ENCODE measurements at regions not wholly inside any gene's neighbourhood (a gene's known extent, or its start where the extent isn't known, plus 50 kb on each side); places are given as distances from the start of the nearest gene placed in this dataset.

DNA sequence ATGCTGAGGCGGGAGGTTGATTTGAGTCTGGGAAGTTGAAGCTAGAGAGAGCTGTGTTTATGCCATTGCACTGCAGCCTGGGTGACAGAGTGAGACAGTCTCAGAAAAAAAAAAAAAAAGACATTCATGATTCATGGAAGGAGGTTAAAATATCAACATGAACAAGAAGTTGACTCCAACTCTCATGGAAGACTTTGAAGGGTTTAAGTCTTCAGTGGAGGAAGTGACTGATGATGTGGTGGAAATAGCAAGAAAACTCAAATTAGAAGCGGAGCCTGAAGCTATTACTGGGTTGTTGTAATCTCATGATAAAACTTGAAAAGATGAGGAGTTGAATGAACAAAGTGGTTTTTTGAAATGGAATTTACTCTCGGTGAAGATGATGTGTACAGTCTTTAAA, 491.8 kb downstream of the SQOR start:
- TF ChIP-seq, protein P1, sequence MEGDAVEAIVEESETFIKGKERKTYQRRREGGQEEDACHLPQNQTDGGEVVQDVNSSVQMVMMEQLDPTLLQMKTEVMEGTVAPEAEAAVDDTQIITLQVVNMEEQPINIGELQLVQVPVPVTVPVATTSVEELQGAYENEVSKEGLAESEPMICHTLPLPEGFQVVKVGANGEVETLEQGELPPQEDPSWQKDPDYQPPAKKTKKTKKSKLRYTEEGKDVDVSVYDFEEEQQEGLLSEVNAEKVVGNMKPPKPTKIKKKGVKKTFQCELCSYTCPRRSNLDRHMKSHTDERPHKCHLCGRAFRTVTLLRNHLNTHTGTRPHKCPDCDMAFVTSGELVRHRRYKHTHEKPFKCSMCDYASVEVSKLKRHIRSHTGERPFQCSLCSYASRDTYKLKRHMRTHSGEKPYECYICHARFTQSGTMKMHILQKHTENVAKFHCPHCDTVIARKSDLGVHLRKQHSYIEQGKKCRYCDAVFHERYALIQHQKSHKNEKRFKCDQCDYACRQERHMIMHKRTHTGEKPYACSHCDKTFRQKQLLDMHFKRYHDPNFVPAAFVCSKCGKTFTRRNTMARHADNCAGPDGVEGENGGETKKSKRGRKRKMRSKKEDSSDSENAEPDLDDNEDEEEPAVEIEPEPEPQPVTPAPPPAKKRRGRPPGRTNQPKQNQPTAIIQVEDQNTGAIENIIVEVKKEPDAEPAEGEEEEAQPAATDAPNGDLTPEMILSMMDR (IDR thresholded peaks at IDR 0.05) = no peak
- no peak for TF ChIP-seq POLR2A (IDR thresholded peaks at IDR 0.05)
- Histone ChIP-seq H3K4me3 (no peak overlapping the region), H3K9me3 (peaks cover 0 to 17% of the 10 kb centered on the region in 2 donors), H3K36me3 (no peaks in the 10 kb centered on the region), H3K27ac (no peak overlapping the region), H3K27me3 (no peaks in the 10 kb centered on the region), H3K4me1 (no peaks in the 10 kb centered on the region)
- no peak for DNase-seq
- intact Hi-C loops (cut with DNase I; ENCODE audit: low total_unique reads) = no loop called here

DNA sequence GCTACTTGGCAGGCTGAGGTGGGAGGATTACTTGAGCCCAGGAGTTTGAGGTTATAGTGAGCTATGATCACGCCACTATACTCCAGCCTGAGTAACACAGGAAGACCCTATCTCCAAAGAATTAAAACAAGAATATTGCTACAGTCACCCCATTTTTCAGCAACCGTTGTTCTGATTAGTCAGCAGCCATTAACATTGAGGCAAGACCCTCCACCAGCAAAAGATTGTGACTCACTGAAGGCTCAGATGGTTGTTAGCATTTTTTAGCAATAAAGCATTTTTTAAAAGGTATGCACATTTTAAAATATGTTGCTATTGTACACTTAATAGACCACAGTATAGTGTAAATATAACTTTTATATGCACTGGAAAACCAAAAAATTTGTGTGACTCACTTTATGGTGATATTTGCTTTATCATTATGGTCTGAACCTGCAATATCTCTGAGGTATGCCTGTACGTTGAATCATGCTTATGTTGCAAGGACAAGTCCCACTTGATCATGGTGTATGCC, 492.6 kb downstream of the SQOR start:
- intact Hi-C loops (cut with DNase I; ENCODE audit: low total_unique reads) = no loop called here
- Histone ChIP-seq H3K4me1 (no peaks in the 10 kb centered on the region), H3K27me3 (no peaks in the 10 kb centered on the region), H3K36me3 (no peaks in the 10 kb centered on the region), H3K9me3 (peaks cover 0 to 17% of the 10 kb centered on the region in 2 donors), H3K27ac (no peak overlapping the region), H3K4me3 (no peak overlapping the region)
- TF ChIP-seq, protein P1 (IDR thresholded peaks at IDR 0.05) = no peak
- no peak for TF ChIP-seq POLR2A (IDR thresholded peaks at IDR 0.05)
- DNase-seq = no peak

DNA sequence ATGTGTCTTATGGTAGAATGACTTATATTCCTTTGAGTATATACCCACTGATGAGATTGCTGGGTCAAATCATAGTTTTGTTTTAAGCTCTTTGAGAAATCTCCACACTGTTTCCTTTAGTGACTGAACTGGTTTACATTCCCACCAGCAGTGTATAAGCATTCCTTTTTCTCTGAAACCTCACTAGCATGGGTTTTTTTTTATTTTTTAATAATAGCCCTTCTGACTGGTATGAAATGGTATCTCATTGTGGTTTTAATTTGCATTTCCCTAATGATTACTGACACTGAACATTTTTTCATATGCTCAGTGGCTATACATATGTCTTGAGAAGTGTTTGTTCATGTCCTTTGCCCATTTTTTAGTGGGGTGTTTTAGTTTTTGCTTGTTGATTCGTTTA, 494.3 kb downstream of the SQOR start:
- H3K4me3 ChIP-seq = no peak overlapping the region
- no peaks in the 10 kb centered on the region for H3K4me1 ChIP-seq
- H3K27ac ChIP-seq = no peak overlapping the region
- TF ChIP-seq, protein P1 (IDR thresholded peaks at IDR 0.05) = no peak
- no peaks in the 10 kb centered on the region for H3K27me3 ChIP-seq
- H3K9me3 ChIP-seq = peaks cover 0 to 1% of the 10 kb centered on the region in 2 donors
- H3K36me3 ChIP-seq = no peaks in the 10 kb centered on the region
- DNase-seq = no peak
- intact Hi-C loops (cut with DNase I; ENCODE audit: low total_unique reads) = no loop called here

DNA sequence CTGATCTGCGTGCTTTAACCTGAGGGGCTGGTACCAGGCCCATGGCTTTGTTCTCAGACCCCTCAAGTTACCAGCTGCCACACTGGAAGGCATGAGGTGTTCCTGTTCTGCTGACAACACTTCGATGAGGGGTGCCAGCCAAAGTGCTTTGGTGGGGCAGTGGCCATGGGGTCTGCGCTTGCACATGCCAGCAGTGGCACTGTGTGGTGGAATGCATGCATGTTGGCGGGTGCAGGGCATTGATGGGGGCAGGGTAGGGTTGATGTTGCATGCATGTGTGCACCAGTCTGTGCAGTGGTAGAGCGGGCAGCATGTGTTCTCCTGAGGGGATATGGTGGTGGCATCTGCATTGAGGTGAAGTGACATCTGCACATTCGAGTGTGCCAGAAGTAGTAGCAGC, 497.0 kb downstream of the SQOR start:
- no peak for DNase-seq
- TF ChIP-seq, protein P1 (IDR thresholded peaks at IDR 0.05) = no peak
- no peak for TF ChIP-seq POLR2A (IDR thresholded peaks at IDR 0.05)
- Histone ChIP-seq H3K27me3 (no peaks in the 10 kb centered on the region), H3K4me3 (no peak overlapping the region), H3K9me3 (no peaks in the 10 kb centered on the region), H3K27ac (no peak overlapping the region), H3K36me3 (no peaks in the 10 kb centered on the region), H3K4me1 (no peaks in the 10 kb centered on the region)
- intact Hi-C loops (cut with DNase I; ENCODE audit: low total_unique reads) = no loop called here

DNA sequence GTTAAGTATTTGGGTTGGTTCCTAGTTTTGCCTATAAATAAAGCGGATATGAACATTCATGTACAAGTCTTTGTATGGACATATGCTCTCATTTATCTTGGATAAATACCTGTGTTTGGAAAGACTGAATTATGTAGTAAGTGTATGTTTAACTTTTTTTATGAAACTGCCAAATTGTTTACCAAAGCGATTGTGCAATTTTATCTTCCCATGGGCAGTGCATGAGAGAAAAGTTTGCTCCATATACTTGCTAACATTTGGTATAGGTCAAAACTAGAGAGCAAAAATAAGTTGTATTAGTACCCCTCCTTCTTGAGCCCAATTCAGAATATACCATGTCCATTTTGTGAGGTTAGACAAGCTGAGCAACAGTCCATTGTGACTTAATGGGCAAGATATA, 502.6 kb downstream of the SQOR start:
- no peaks in the 10 kb centered on the region for H3K36me3 ChIP-seq
- no peak for TF ChIP-seq POLR2A (IDR thresholded peaks at IDR 0.05)
- TF ChIP-seq, protein P1 (IDR thresholded peaks at IDR 0.05) = no peak
- no peak for DNase-seq
- no peaks in the 10 kb centered on the region for H3K4me1 ChIP-seq
- H3K4me3 ChIP-seq = no peak overlapping the region
- H3K27me3 ChIP-seq = no peaks in the 10 kb centered on the region
- no peak overlapping the region for H3K27ac ChIP-seq
- intact Hi-C loops (cut with DNase I; ENCODE audit: low total_unique reads) = no loop called here
- H3K9me3 ChIP-seq = no peaks in the 10 kb centered on the region

Measured in uterus (tissue), 3 donors.